ENCODE measurements at regions not wholly inside any gene's neighbourhood (a gene's known extent, or its start where the extent isn't known, plus 50 kb on each side); places are given as distances from the start of the nearest gene placed in this dataset.

DNA sequence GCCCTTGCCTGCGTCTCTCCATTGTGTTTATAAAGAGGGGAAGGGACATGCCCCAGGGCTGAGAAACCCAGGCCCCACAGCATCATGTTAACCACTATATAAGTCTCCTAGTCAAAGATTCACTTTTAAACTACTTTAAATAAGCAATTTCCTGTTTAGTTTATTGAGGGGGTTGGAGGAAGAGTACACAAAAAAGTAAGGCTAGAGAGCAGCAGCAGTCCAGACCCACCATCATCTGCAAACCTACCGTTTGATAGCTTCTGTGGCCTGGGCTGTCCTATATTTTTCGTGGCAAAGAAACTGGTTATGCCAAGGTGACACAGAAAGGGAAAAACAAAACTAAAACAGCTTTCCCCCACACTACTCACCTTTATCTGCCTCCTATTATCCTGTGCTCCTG is 646.1 kb downstream of the IRS1 start:
- DNase-seq (ENCODE audit: low read depth in 1 of 2, low spot score in 1 of 2) = no peak
- H3K4me3 ChIP-seq (replicated peaks; ENCODE audit: insufficient read depth, low read length) = no peak overlapping the region
- H3K27ac ChIP-seq (replicated peaks) = no peak overlapping the region
- TF ChIP-seq SPI1 (IDR thresholded peaks at IDR 0.05; ENCODE audit: borderline replicate concordance, low read depth) = no peak
- no peak for TF ChIP-seq CTCF (IDR thresholded peaks at IDR 0.05; ENCODE audit: insufficient read depth, low read length)
- no peak for TF ChIP-seq POLR2AphosphoS5 (IDR thresholded peaks at IDR 0.05; ENCODE audit: low read depth)
- TF ChIP-seq REST (IDR thresholded peaks at IDR 0.05; ENCODE audit: insufficient replicate concordance, low read depth) = no peak
- no peak for TF ChIP-seq GABPA (IDR thresholded peaks at IDR 0.05; ENCODE audit: low read depth)
- no peaks in the 10 kb centered on the region for H3K27me3 ChIP-seq (ENCODE audit: insufficient read depth, poor library complexity, severe bottlenecking)

- TF ChIP-seq CTCF (IDR thresholded peaks at IDR 0.05; ENCODE audit: insufficient read depth, low read length) (no peak), GABPA (IDR thresholded peaks at IDR 0.05; ENCODE audit: low read depth) (no peak), REST (IDR thresholded peaks at IDR 0.05; ENCODE audit: insufficient replicate concordance, low read depth) (no peak), SPI1 (IDR thresholded peaks at IDR 0.05; ENCODE audit: borderline replicate concordance, low read depth) (no peak), POLR2AphosphoS5 (IDR thresholded peaks at IDR 0.05; ENCODE audit: low read depth) (no peak)
- Histone ChIP-seq H3K27ac (replicated peaks) (no peak overlapping the region), H3K4me3 (replicated peaks; ENCODE audit: insufficient read depth, low read length) (no peak overlapping the region), H3K27me3 (ENCODE audit: insufficient read depth, poor library complexity, severe bottlenecking) (no peaks in the 10 kb centered on the region)
- no peak for DNase-seq (ENCODE audit: low read depth in 1 of 2, low spot score in 1 of 2)
Observed at GRCh38 chr2:226151157-226151556, 648.5 kb downstream of the IRS1 start.

GRCh38 chr2:226143091-226143490 is 656.5 kb downstream of the IRS1 start:
- Histone ChIP-seq H3K27ac (replicated peaks) (no peak overlapping the region), H3K27me3 (ENCODE audit: insufficient read depth, poor library complexity, severe bottlenecking) (no peaks in the 10 kb centered on the region), H3K4me3 (replicated peaks; ENCODE audit: insufficient read depth, low read length) (no peak overlapping the region)
- DNase-seq (ENCODE audit: low read depth in 1 of 2, low spot score in 1 of 2) = no peak
- TF ChIP-seq REST (IDR thresholded peaks at IDR 0.05; ENCODE audit: insufficient replicate concordance, low read depth) (no peak), POLR2AphosphoS5 (IDR thresholded peaks at IDR 0.05; ENCODE audit: low read depth) (no peak), GABPA (IDR thresholded peaks at IDR 0.05; ENCODE audit: low read depth) (no peak), CTCF (IDR thresholded peaks at IDR 0.05; ENCODE audit: insufficient read depth, low read length) (no peak), SPI1 (IDR thresholded peaks at IDR 0.05; ENCODE audit: borderline replicate concordance, low read depth) (no peak)
